Tibial nerve (tissue), 4 donors: ENCODE measurements at regions not wholly inside any gene's neighbourhood (a gene's known extent, or its start where the extent isn't known, plus 50 kb on each side); places are given as distances from the start of the nearest gene placed in this dataset.

ENCODE experiments used
- DNase-seq, 2 donors: peaks; one replicate each; pipeline ENCODE4 v3.0.0-alpha.2; 2019; ENCODE audit warnings: low spot score in 2 of 2
- H3K27ac ChIP-seq, 4 donors: fragments of 200-600 bp; sonication (generic) in 3 of 4; one replicate each; pipeline ENCODE4 v1.5.1; 2017 to 2019; ENCODE audit warnings: mild to moderate bottlenecking in 1 of 4
- H3K27me3 ChIP-seq, 2 donors: fragments of 200-600 bp; sonication (generic) in 1 of 2; one replicate each; pipeline versions ENCODE4 v1.5.1 to v1.6.0; 2017 to 2019
- H3K36me3 ChIP-seq, 3 donors: fragments of 200-600 bp; sonication (generic); one replicate each; pipeline ENCODE4 v1.5.1; 2018 to 2019
- H3K4me1 ChIP-seq, 4 donors: fragments of 200-600 bp; sonication (generic) in 3 of 4; one replicate each; pipeline ENCODE4 v1.5.1; 2017 to 2019
- H3K4me3 ChIP-seq, 4 donors: fragments of 200-600 bp; sonication (generic) in 3 of 4; one replicate each; pipeline ENCODE4 v1.5.1; 2017 to 2019; ENCODE audit warnings: mild to moderate bottlenecking in 1 of 4, moderate library complexity in 1 of 4
- H3K9me3 ChIP-seq, 4 donors: fragments of 200-600 bp; sonication (generic) in 3 of 4; one replicate each; pipeline ENCODE4 v1.5.1; 2017 to 2019
- EP300 ChIP-seq, 2 donors: sonication (generic); formaldehyde crosslinking; IDR thresholded peaks; one replicate each; pipeline ENCODE4 v1.6.1; 2017; ENCODE audit warnings: antibody characterized with exemption in 2 of 2, mild to moderate bottlenecking in 1 of 2
- POLR2A ChIP-seq, 2 donors: fragments of 450-650 bp; IDR thresholded peaks; one replicate each; pipeline ENCODE4 v1.6.1; 2017; ENCODE audit warnings: antibody characterized with exemption in 2 of 2, mild to moderate bottlenecking in 2 of 2, moderate library complexity in 2 of 2
- WGBS, 2 donors: methylation state at CpG; one replicate each; pipeline ENCODE4 v1.1.5; 2018; 5-methylcytosine and 5-hydroxymethylcytosine counted together
- TF ChIP-seq, protein P1 (sequence below), 5 experiments: fragments of 200-600 bp in 3 of 5; fragments of 450-650 bp in 2 of 5; sonication (generic) in 3 of 5; IDR thresholded peaks; one replicate each; pipeline ENCODE4 v1.5.1; 2016 to 2019; ENCODE audit warnings: antibody characterized with exemption in 5 of 5, mild to moderate bottlenecking in 3 of 5, moderate library complexity in 2 of 5

DNA sequence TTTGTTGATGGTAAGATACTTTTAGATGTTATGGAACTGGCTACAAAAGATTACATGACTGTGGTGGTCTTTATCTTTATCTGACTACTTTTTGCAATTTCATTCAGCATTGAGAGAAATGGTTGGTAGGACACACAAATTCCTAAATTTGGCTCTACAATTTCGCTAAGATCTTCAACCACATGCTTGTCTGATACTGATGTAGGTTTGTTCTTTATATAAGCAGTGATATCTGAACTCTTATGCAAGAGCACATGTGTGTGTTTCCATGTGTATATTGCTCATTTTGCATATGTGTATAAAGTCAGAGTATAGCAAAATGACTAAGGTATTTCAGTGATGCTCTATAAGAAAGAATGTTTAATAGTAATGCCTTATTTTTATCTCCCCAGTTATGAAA lies 501.5 kb downstream of the ARL4A start:
- H3K9me3 ChIP-seq, result no peaks in the 10 kb centered on the region
- TF ChIP-seq, protein P1, sequence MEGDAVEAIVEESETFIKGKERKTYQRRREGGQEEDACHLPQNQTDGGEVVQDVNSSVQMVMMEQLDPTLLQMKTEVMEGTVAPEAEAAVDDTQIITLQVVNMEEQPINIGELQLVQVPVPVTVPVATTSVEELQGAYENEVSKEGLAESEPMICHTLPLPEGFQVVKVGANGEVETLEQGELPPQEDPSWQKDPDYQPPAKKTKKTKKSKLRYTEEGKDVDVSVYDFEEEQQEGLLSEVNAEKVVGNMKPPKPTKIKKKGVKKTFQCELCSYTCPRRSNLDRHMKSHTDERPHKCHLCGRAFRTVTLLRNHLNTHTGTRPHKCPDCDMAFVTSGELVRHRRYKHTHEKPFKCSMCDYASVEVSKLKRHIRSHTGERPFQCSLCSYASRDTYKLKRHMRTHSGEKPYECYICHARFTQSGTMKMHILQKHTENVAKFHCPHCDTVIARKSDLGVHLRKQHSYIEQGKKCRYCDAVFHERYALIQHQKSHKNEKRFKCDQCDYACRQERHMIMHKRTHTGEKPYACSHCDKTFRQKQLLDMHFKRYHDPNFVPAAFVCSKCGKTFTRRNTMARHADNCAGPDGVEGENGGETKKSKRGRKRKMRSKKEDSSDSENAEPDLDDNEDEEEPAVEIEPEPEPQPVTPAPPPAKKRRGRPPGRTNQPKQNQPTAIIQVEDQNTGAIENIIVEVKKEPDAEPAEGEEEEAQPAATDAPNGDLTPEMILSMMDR (IDR thresholded peaks at IDR 0.05), result no peak
- TF ChIP-seq POLR2A (IDR thresholded peaks at IDR 0.05), result no peak
- TF ChIP-seq EP300 (IDR thresholded peaks at IDR 0.05), result no peak
- H3K4me1 ChIP-seq, result no peaks in the 10 kb centered on the region
- no peaks in the 10 kb centered on the region for H3K36me3 ChIP-seq
- no peak for DNase-seq
- no peaks in the 10 kb centered on the region for H3K27me3 ChIP-seq
- WGBS, 2 donors, result 92% methylated on average over 1 of the region's 1 CpG
- no peak overlapping the region for H3K4me3 ChIP-seq
- H3K27ac ChIP-seq, result no peak overlapping the region

DNA sequence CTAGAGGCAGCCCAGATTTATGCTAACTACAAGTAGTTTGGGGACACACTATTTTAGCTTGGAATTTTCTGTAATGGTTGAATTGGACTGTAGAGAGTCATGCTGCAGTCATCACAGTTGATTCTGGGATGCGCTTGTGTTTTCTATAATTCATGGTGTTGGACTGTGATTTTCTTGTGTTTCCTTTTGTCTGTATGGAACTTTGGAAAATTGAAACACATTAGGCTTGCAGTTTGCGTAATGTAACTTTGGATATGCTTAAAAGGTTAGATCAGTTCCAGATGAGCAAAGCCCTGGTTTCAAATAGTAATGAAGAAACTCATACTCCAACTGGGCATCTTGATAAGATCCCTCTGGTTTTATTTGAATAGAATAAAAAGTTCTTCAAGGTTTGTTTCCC lies 502.2 kb downstream of the ARL4A start:
- no peak overlapping the region for H3K27ac ChIP-seq
- H3K27me3 ChIP-seq, result no peaks in the 10 kb centered on the region
- no peak for DNase-seq
- no peak for TF ChIP-seq POLR2A (IDR thresholded peaks at IDR 0.05)
- TF ChIP-seq, protein P1 (IDR thresholded peaks at IDR 0.05), result no peak
- no peak for TF ChIP-seq EP300 (IDR thresholded peaks at IDR 0.05)
- H3K36me3 ChIP-seq, result no peaks in the 10 kb centered on the region
- no peaks in the 10 kb centered on the region for H3K9me3 ChIP-seq
- H3K4me1 ChIP-seq, result no peaks in the 10 kb centered on the region
- no peak overlapping the region for H3K4me3 ChIP-seq
- WGBS, 2 donors, result 82 to 83% methylated on average over 2 of the region's 2 CpGs

DNA sequence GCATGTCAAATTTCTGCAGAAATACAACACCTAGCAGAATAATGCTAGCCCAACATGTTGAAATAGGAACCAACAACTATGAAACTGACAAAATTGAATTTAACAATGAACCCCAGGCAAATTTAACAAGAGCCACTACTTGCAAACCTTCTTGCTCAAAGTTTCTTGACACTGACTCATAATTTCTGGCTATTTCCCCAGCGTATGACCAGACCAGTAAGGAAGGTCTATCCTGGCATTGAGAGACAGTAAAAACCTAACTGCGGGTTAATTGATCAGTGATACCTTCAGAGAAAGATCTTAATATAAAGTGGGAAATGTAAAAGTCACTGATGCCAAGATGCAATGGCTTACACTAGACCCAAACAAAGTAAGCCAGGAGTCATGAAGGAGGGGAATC lies 510.1 kb downstream of the ARL4A start:
- peaks cover 0 to 5% (median 0%) of the 10 kb centered on the region in 4 donors for H3K4me1 ChIP-seq
- TF ChIP-seq POLR2A (IDR thresholded peaks at IDR 0.05), result no peak
- TF ChIP-seq EP300 (IDR thresholded peaks at IDR 0.05), result no peak
- TF ChIP-seq, protein P1 (IDR thresholded peaks at IDR 0.05), result no peak
- 62 to 71% methylated on average over 2 of the region's 2 CpGs for WGBS, 2 donors
- H3K36me3 ChIP-seq, result no peaks in the 10 kb centered on the region
- no peak for DNase-seq
- no peak overlapping the region for H3K4me3 ChIP-seq
- no peaks in the 10 kb centered on the region for H3K9me3 ChIP-seq
- H3K27me3 ChIP-seq, result no peaks in the 10 kb centered on the region
- H3K27ac ChIP-seq, result no peak overlapping the region

DNA sequence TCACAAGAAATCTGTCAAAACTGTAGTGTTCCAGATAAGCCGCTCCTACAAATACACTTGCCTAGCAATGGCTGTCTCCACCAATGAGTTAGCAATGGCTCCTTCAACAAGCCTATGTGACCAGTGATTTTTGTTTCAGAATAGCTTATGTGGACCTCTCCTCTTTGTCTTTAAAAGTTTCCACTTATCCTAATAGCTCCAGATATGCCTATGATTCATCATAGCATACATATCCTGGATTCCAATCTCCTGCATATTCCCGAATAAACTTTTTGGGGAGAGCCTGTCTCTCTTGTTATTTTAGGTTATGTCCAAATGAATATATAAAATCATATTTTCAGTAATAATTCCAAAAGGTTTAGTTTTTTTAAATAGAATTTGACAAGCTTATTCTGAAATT lies 510.6 kb downstream of the ARL4A start:
- no peak for DNase-seq
- TF ChIP-seq POLR2A (IDR thresholded peaks at IDR 0.05) (no peak), EP300 (IDR thresholded peaks at IDR 0.05) (no peak)
- TF ChIP-seq, protein P1 (IDR thresholded peaks at IDR 0.05), result no peak
- no peaks in the 10 kb centered on the region for H3K36me3 ChIP-seq
- H3K27ac ChIP-seq, result no peak overlapping the region
- H3K4me1 ChIP-seq, result peaks cover 0 to 5% (median 0%) of the 10 kb centered on the region in 4 donors
- H3K9me3 ChIP-seq, result no peaks in the 10 kb centered on the region
- H3K27me3 ChIP-seq, result no peaks in the 10 kb centered on the region
- no peak overlapping the region for H3K4me3 ChIP-seq
- 91 to 92% methylated on average over 2 of the region's 2 CpGs for WGBS, 2 donors

DNA sequence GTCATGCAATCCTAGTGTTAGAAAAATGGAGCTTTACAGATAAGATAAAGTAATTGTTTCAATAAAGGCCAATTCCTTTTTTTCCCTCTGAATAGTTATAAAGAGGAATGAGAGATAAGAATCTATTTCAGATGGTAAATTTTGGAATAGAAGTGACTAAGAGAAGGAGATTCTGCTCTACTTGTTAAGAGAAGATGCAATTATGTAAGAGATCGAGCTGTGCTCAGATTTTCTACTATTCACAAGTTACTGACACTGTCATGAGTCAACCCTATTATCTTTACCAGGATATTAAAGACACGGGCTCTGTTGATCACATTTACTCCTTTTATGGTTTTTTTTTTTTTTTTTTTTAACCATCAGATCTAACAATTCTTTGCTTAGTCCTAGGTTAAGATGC lies 511.3 kb downstream of the ARL4A start:
- DNase-seq, result no peak
- 60 to 70% methylated on average over 2 of the region's 2 CpGs for WGBS, 2 donors
- no peak for TF ChIP-seq EP300 (IDR thresholded peaks at IDR 0.05)
- TF ChIP-seq, protein P1 (IDR thresholded peaks at IDR 0.05), result no peak
- TF ChIP-seq POLR2A (IDR thresholded peaks at IDR 0.05), result no peak

More for the DNA sequence above, 511.3 kb downstream of the ARL4A start:
- Histone ChIP-seq H3K4me1 (peaks cover 0 to 5% (median 0%) of the 10 kb centered on the region in 4 donors), H3K4me3 (no peak overlapping the region), H3K9me3 (no peaks in the 10 kb centered on the region), H3K27me3 (no peaks in the 10 kb centered on the region), H3K36me3 (no peaks in the 10 kb centered on the region), H3K27ac (no peak overlapping the region)
